HG02623 (cell line): ENCODE measurements at regions not wholly inside any gene's neighbourhood (a gene's known extent, or its start where the extent isn't known, plus 50 kb on each side); places are given as distances from the start of the nearest gene placed in this dataset.
A peak's percentile ranks its signal among the peaks of the same experiment; 100 is the strongest.

Experiments
- ATAC-seq: cut with Tn5 transposase; IDR thresholded peaks from one replicate; pipeline ENCODE4 v1.9.1; 2021; ENCODE audit warnings: moderate library complexity; ENCODE audit not compliant: unreplicated experiment

GRCh38 chr6:134117409-134117808 lies 65.0 kb upstream of the SLC2A12 start:
- ATAC-seq: no peak

GRCh38 chr6:134115715-134116074 lies 63.3 kb upstream of the SLC2A12 start:
- ATAC-seq: no peak

DNA sequence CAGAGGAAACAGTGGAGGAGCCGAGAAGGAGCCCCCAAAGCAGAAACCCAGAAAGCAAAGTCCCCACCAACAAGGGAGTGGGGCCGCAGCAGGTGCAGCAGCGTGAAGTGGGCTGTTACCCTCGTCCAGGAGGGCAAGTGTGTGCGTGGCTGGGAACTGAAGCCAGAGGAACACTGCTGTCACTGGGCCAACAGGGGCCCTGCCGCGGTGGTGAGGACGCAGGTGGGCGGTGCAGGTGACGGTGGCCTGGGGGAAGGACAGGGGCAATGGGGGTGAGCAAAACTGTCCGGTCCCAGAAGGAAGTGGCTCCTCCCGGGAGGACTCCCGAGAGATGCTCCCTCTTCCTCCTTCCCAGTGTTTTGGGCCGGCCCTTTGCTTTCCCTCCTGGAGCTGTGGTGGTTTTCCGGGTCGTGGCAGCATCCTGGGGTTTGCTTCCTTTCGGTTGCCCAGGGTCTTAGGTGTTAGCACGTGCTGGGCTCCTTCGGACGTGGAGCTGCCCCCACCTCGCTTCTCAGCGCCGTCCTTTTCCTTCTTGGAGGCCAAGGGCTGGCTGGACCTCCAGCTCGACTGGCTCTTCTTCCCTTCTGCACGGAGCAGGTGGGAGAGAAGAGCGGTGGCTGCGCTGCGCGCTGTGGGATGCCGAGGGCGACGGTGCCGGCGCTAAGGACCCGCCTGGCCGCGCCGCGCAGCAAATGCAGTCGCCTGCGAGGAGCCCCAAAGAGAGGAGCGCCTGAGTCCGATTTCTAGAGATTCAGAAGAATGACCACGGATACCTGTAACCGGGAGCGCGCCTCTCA lies 62.7 kb upstream of the SLC2A12 start:
- no peak for ATAC-seq

- ATAC-seq: no peak
These were observed 62.1 kb upstream of the SLC2A12 start for GRCh38 chr6:134114489-134114888.

DNA sequence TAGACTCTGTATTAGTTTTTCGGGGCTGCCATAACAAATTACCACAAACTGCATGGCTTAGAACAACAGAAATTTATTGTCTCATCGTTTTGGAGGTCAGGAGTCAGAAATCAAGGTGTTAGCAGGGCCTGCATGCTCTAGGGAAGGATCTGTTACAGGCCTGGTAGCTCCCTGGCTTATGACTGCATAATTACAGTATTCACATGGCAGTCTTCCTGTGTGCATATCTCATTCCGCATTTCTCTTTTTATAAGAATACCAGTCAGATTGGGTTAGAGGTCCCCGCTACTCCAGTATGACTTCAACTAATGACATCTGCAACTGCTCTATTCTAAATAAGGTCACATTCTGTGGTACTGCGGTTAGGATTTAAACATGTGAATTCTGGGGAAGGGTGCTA lies 59.3 kb upstream of the SLC2A12 start:
- ATAC-seq: no peak

GRCh38 chr6:134111062-134111677 lies 58.7 kb upstream of the SLC2A12 start:
- ATAC-seq: peak; percentile 65

DNA sequence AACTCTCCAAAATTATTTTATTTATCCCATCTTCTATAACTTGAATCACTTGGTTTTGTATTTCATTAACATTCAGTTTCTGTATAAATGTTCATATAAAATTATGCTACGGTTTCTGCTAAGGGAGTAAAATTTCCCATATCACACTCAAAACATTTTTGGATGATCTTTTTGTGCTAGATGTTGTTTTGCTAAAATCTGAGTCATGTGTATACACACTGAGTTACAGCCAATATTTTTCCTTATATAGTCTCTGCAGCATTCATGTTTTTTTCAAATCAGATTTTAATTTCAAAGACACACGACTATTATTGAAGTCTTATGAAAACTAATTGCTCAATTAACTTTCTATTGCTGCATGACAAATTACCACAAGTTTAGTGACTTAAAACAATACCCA lies 54.3 kb upstream of the SLC2A12 start:
- ATAC-seq: no peak

DNA sequence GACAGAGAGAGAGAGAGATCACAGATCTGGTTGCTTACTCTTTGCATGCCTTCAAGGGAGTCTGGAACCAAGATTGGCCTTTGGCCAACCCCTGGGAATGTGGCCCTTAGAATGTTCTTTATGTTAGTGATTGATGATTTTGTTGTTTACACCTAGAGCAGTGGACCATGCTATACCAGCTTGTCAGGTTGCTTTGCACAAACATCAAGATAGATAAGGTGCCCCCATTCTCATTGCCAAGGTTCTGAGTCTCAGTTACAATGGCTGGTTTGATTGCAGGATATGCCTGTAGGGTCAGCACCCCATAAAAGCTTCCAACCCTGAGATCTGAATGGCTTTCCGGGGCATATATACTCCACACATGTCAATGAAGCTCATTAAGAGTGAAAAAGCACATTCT lies 53.5 kb upstream of the SLC2A12 start:
- no peak for ATAC-seq

DNA sequence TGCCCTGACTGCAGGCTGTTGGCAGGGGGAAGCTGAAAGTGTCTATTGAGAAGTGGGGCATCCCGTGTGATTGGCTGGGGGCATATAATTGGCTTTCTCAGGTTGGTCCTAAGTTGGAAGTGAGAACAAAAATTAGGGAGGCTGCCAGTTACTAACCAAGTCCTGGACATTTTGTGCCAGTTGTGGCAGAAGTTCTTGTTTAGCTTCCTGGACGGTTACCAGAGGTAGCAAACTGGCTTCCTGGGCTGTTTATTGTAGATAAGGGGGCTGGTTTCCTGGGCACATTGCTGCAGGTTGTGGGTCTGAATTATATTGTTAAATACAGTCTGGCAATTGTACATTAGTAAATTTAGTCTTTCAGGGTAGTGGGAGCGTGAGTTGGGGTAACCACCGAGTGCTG lies 50.6 kb upstream of the SLC2A12 start:
- no peak for ATAC-seq
